GM11168 (cell line): ENCODE measurements at regions not wholly inside any gene's neighbourhood (a gene's known extent, or its start where the extent isn't known, plus 50 kb on each side); places are given as distances from the start of the nearest gene placed in this dataset.
"Not testable (repeated sequence)": the region's sequence is repeated elsewhere in the genome, so short reads cannot be mapped to it uniquely, and the experiment has no call there.

Experiments
- in situ Hi-C: fragments of 300-500 bp; cut with MboI; formaldehyde crosslinking; loops from one replicate; pipeline ENCODE4 v1.12.0; 2022; ENCODE audit warnings: low sequenced_read_pairs; ENCODE audit not compliant: unreplicated experiment

GRCh38 chr5:87156631-87157030 is 111.1 kb upstream of the RASA1 start:
- in situ Hi-C loops: no loop called here

GRCh38 chr5:87164409-87164808 is 103.3 kb upstream of the RASA1 start:
- in situ Hi-C loops: no loop called here

- in situ Hi-C loops: no loop called here
Observed at GRCh38 chr5:87169300-87169991, 98.2 kb upstream of the RASA1 start.

GRCh38 chr5:87170799-87171198 is 96.9 kb upstream of the RASA1 start:
- in situ Hi-C loops: no loop called here

- in situ Hi-C loops: no loop called here
Observed at GRCh38 chr5:87182649-87183048, 85.0 kb upstream of the RASA1 start.

GRCh38 chr5:87183896-87184295 is 83.8 kb upstream of the RASA1 start:
- in situ Hi-C loops: no loop called here

- in situ Hi-C loops: no loop called here
Observed at GRCh38 chr5:87184605-87185004, 83.1 kb upstream of the RASA1 start.

- in situ Hi-C loops: no loop called here
Observed at GRCh38 chr5:87185838-87186237, 81.8 kb upstream of the RASA1 start.

- in situ Hi-C loops: no loop called here
Observed at GRCh38 chr5:87188391-87188790, 79.3 kb upstream of the RASA1 start.

- in situ Hi-C loops: no loop called here
Observed at GRCh38 chr5:87190041-87190440, 77.6 kb upstream of the RASA1 start.

- in situ Hi-C loops: no loop called here
Observed at GRCh38 chr5:87190687-87191086, 77.0 kb upstream of the RASA1 start.

GRCh38 chr5:87191645-87192044 is 76.0 kb upstream of the RASA1 start:
- in situ Hi-C loops: no loop called here

GRCh38 chr5:87195104-87195591 is 72.5 kb upstream of the RASA1 start:
- in situ Hi-C loops: no loop called here

- in situ Hi-C loops: no loop called here
Observed at GRCh38 chr5:87195616-87196015, 72.1 kb upstream of the RASA1 start.

- in situ Hi-C loops: no loop called here
Observed at GRCh38 chr5:87198010-87198409, 69.7 kb upstream of the RASA1 start.

GRCh38 chr5:87199246-87199645 is 68.4 kb upstream of the RASA1 start:
- in situ Hi-C loops: not testable (repeated sequence)

GRCh38 chr5:87199704-87200103 is 68.0 kb upstream of the RASA1 start:
- in situ Hi-C loops: not testable (repeated sequence)

GRCh38 chr5:87210076-87210475 is 57.6 kb upstream of the RASA1 start:
- in situ Hi-C loops: no loop called here

GRCh38 chr5:87210743-87211142 is 56.9 kb upstream of the RASA1 start:
- in situ Hi-C loops: no loop called here

- in situ Hi-C loops: no loop called here
Observed at GRCh38 chr5:87211676-87212075, 56.0 kb upstream of the RASA1 start.

- in situ Hi-C loops: not testable (repeated sequence)
Observed at GRCh38 chr5:87212183-87212582, 55.5 kb upstream of the RASA1 start.

GRCh38 chr5:87217480-87217879 is 50.2 kb upstream of the RASA1 start:
- in situ Hi-C loops: not testable (repeated sequence)
